SK-N-SH (cell line): ENCODE measurements at regions not wholly inside any gene's neighbourhood (a gene's known extent, or its start where the extent isn't known, plus 50 kb on each side); places are given as distances from the start of the nearest gene placed in this dataset.

Source experiments
- CTCF ChIA-PET: fragments of 300-600, 350-600 bp; formaldehyde crosslinking; extraction: SDS; loops from one replicate; lab custom pipeline; 2021; lab: Yijun Ruan, JAX
- POLR2A ChIA-PET: fragments of 350-600 bp; sonication (Branson Sonifier 250); formaldehyde crosslinking; extraction: SDS; loops from one replicate; lab custom pipeline; 2020; ENCODE audit warnings: antibody characterized with exemption, inconsistent platforms; lab: Yijun Ruan, JAX
- DNase-seq: peaks from one replicate; pipeline ENCODE4 v3.0.0; 2012
- H2AFZ ChIP-seq: fragments of 200-600 bp; sonication (generic); 2 replicates; pipeline ENCODE4 v1.8.1; 2016; ENCODE audit warnings: antibody characterized with exemption, mild to moderate bottlenecking, low read depth
- H3F3A ChIP-seq: fragments of 200-600 bp; sonication (generic); replicated peaks from 2 replicates; pipeline ENCODE3; 2016; ENCODE audit warnings: antibody characterized with exemption, mild to moderate bottlenecking; ENCODE audit not compliant: insufficient read depth
- H3K27ac ChIP-seq, 2 experiments: fragments of 200-500 bp in 1 of 2; fragments of 200-600 bp in 1 of 2; sonication (Bioruptor generic) in 1 of 2; sonication (generic), shearing (Covaris generic) in 1 of 2; 2 replicates each; pipeline versions ENCODE4 v1.5.1 to v1.6.1; 2014 to 2016; ENCODE audit warnings: low read depth in 2 of 2, inconsistent platforms in 1 of 2, low read length in 1 of 2, mild to moderate bottlenecking in 1 of 2, mixed read lengths in 1 of 2
- H3K27me3 ChIP-seq: fragments of 200-600 bp; sonication (generic), shearing (Covaris generic); 2 replicates; pipeline ENCODE4 v1.6.1; 2016; ENCODE audit warnings: mixed run types; ENCODE audit not compliant: insufficient read depth
- H3K36me3 ChIP-seq, 2 experiments: fragments of 200-500 bp in 1 of 2; fragments of 200-600 bp in 1 of 2; sonication (Bioruptor generic) in 1 of 2; sonication (generic) in 1 of 2; replicated peaks in 1 of 2; 2 replicates each; pipeline versions ENCODE3 to v1.5.1; 2014 to 2016; ENCODE audit warnings: low read length in 1 of 2, mild to moderate bottlenecking in 1 of 2; ENCODE audit not compliant: insufficient read depth in 2 of 2, control insufficient read depth in 1 of 2
- H3K4me1 ChIP-seq, 2 experiments: fragments of 200-500 bp in 1 of 2; fragments of 200-600 bp in 1 of 2; sonication (Bioruptor generic) in 1 of 2; sonication (generic), shearing (Covaris generic) in 1 of 2; 2 replicates each; pipeline versions ENCODE4 v1.5.1 to v1.6.1; 2014 to 2016; ENCODE audit warnings: low read depth in 1 of 2, low read length in 1 of 2, mixed run types in 1 of 2; ENCODE audit not compliant: insufficient read depth in 2 of 2, control insufficient read depth in 1 of 2
- H3K4me2 ChIP-seq: fragments of 200-600 bp; sonication (generic), shearing (Covaris generic); 2 replicates; pipeline ENCODE4 v1.6.1; 2017; ENCODE audit warnings: mixed run types
- H3K4me3 ChIP-seq, 2 experiments: fragments of 200-500 bp in 1 of 2; fragments of 200-600 bp in 1 of 2; sonication (Bioruptor generic) in 1 of 2; sonication (generic), shearing (Covaris generic) in 1 of 2; 2 replicates each; pipeline versions ENCODE4 v1.5.1 to v1.8.1; 2014 to 2016; ENCODE audit warnings: low read depth in 2 of 2, inconsistent platforms in 1 of 2, low read length in 1 of 2, mild to moderate bottlenecking in 1 of 2, mixed read lengths in 1 of 2, moderate library complexity in 1 of 2
- H3K79me2 ChIP-seq: fragments of 200-600 bp; sonication (generic); 2 replicates; pipeline ENCODE4 v1.8.1; 2017; ENCODE audit warnings: mild to moderate bottlenecking; ENCODE audit not compliant: insufficient read depth
- H3K9ac ChIP-seq: fragments of 200-600 bp; sonication (generic); 2 replicates; pipeline ENCODE4 v1.6.1; 2017; ENCODE audit warnings: mixed run types
- H3K9me2 ChIP-seq: fragments of 200-600 bp; sonication (generic); 2 replicates; pipeline ENCODE4 v1.6.1; 2017; ENCODE audit warnings: mixed run types
- H3K9me3 ChIP-seq: fragments of 200-600 bp; sonication (generic); 2 replicates; pipeline ENCODE4 v1.6.1; 2017; ENCODE audit warnings: mixed run types, mild to moderate bottlenecking, moderate library complexity
- H4K20me1 ChIP-seq: fragments of 200-600 bp; sonication (generic); 2 replicates; pipeline ENCODE4 v1.6.1; 2017; ENCODE audit warnings: mild to moderate bottlenecking, mixed run types; ENCODE audit not compliant: insufficient read depth
- ELF1 ChIP-seq: IDR thresholded peaks from 2 replicates; pipeline ENCODE4 v1.4.0; 2012
- EZH2phosphoT487 ChIP-seq: fragments of 200-600 bp; sonication (generic); IDR thresholded peaks from 2 replicates; pipeline ENCODE4 v1.6.1; 2017; ENCODE audit warnings: low read depth, mixed run types, mild to moderate bottlenecking, antibody characterized with exemption, moderate library complexity, borderline replicate concordance
- GATA2 ChIP-seq: sonication (generic); formaldehyde crosslinking; IDR thresholded peaks from 2 replicates; pipeline ENCODE4 v1.5.0; 2020; ENCODE audit warnings: mild to moderate bottlenecking, missing genetic modification reagents
- JUND ChIP-seq: IDR thresholded peaks from 2 replicates; pipeline ENCODE4 v1.4.0; 2012
- MEF2A ChIP-seq: IDR thresholded peaks from 2 replicates; pipeline ENCODE4 v1.4.0; 2012; ENCODE audit warnings: low read depth, borderline replicate concordance
- MXI1 ChIP-seq: IDR thresholded peaks from 2 replicates; pipeline ENCODE4 v1.6.1; 2012; ENCODE audit warnings: mild to moderate bottlenecking, low read depth, low read length, improper control_type of control experiment
- NFIC ChIP-seq: IDR thresholded peaks from 2 replicates; pipeline ENCODE4 v1.4.0; 2012; ENCODE audit warnings: borderline replicate concordance
- NRF1 ChIP-seq: IDR thresholded peaks from 2 replicates; pipeline ENCODE4 v1.6.1; 2012; ENCODE audit warnings: low read depth, mild to moderate bottlenecking, low read length
- PBX3 ChIP-seq: IDR thresholded peaks from 2 replicates; pipeline ENCODE4; 2012
- RAD21 ChIP-seq: IDR thresholded peaks from 2 replicates; pipeline ENCODE4 v1.6.1; 2012; ENCODE audit warnings: mild to moderate bottlenecking, low read length
- RFX5 ChIP-seq: IDR thresholded peaks from 2 replicates; pipeline ENCODE4 v1.6.1; 2012; ENCODE audit warnings: mild to moderate bottlenecking, improper control_type of control experiment, low read length
- RXRA ChIP-seq: IDR thresholded peaks from 2 replicates; pipeline ENCODE4 v1.4.0; 2012; ENCODE audit warnings: low read depth, mild to moderate bottlenecking, borderline replicate concordance
- SMC3 ChIP-seq: IDR thresholded peaks from 2 replicates; pipeline ENCODE4 v1.6.1; 2012; ENCODE audit warnings: low read depth, low read length, improper control_type of control experiment
- TCF12 ChIP-seq: IDR thresholded peaks from 2 replicates; pipeline ENCODE4 v1.4.0; 2012
- TEAD4 ChIP-seq: IDR thresholded peaks from 2 replicates; pipeline ENCODE4 v1.4.0; 2012; ENCODE audit warnings: mild to moderate bottlenecking, borderline replicate concordance; ENCODE audit not compliant: insufficient read depth
- WGBS: methylation state at CpG from one replicate; pipeline ENCODE4 v1.1.6; 2017; ENCODE audit warnings: low lambda C conversion rate; 5-methylcytosine and 5-hydroxymethylcytosine counted together
- TF ChIP-seq, protein P1 (sequence below): IDR thresholded peaks from 2 replicates; pipeline ENCODE4 v1.4.0; 2012; ENCODE audit warnings: low read depth
- TF ChIP-seq, protein P2 (sequence below): fragments of 150-350 bp; IDR thresholded peaks from 2 replicates; pipeline ENCODE4 v1.6.1; 2016; ENCODE audit warnings: mild to moderate bottlenecking, low read depth, low read length
- TF ChIP-seq, protein P3 (sequence below): fragments of 150-350 bp; IDR thresholded peaks from 2 replicates; pipeline ENCODE4 v1.6.1; 2017; ENCODE audit warnings: antibody characterized with exemption, low read length, low read depth, borderline replicate concordance

GRCh38 chr18:75896865-75897264 lies 469.4 kb upstream of the SMIM21 start:
- no peak overlapping the region for H3K9ac ChIP-seq
- no peaks in the 10 kb centered on the region for H3K79me2 ChIP-seq
- H3K4me2 ChIP-seq: no peak overlapping the region
- no peaks in the 10 kb centered on the region for H3K27me3 ChIP-seq
- TF ChIP-seq RFX5: no peak
- TF ChIP-seq, protein P1, sequence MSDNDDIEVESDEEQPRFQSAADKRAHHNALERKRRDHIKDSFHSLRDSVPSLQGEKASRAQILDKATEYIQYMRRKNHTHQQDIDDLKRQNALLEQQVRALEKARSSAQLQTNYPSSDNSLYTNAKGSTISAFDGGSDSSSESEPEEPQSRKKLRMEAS: no peak
- TF ChIP-seq, protein P2, sequence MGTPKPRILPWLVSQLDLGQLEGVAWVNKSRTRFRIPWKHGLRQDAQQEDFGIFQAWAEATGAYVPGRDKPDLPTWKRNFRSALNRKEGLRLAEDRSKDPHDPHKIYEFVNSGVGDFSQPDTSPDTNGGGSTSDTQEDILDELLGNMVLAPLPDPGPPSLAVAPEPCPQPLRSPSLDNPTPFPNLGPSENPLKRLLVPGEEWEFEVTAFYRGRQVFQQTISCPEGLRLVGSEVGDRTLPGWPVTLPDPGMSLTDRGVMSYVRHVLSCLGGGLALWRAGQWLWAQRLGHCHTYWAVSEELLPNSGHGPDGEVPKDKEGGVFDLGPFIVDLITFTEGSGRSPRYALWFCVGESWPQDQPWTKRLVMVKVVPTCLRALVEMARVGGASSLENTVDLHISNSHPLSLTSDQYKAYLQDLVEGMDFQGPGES: no peak
- TF ChIP-seq ELF1: no peak
- no peak for TF ChIP-seq EZH2phosphoT487
- TF ChIP-seq PBX3: no peak
- peak; percentile 29; the same call in 1 of the 2 replicates for TF ChIP-seq SMC3
- TF ChIP-seq, protein P3, sequence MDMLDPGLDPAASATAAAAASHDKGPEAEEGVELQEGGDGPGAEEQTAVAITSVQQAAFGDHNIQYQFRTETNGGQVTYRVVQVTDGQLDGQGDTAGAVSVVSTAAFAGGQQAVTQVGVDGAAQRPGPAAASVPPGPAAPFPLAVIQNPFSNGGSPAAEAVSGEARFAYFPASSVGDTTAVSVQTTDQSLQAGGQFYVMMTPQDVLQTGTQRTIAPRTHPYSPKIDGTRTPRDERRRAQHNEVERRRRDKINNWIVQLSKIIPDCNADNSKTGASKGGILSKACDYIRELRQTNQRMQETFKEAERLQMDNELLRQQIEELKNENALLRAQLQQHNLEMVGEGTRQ: no peak
- TF ChIP-seq TCF12: no peak
- TF ChIP-seq RAD21: peak; percentile 66
- no peak for TF ChIP-seq NFIC
- TF ChIP-seq RXRA: no peak
- TF ChIP-seq MXI1: no peak
- no peak for TF ChIP-seq TEAD4
- H3K4me1 ChIP-seq: peaks cover 0 to 5% of the 10 kb centered on the region in 2 experiments; a peak in 1 of 4 replicates
- H3K36me3 ChIP-seq: no peaks in the 10 kb centered on the region
- H3K9me3 ChIP-seq: no peaks in the 10 kb centered on the region
- 5% methylated on average over 5 of the region's 5 CpGs for WGBS
- no peak overlapping the region for H2AFZ ChIP-seq
- no peaks in the 10 kb centered on the region for H4K20me1 ChIP-seq
- no peaks in the 10 kb centered on the region for H3F3A ChIP-seq
- peak; percentile 64 for DNase-seq
- POLR2A ChIA-PET: no interaction called here
- no peak overlapping the region for H3K27ac ChIP-seq
- H3K9me2 ChIP-seq: no peaks in the 10 kb centered on the region
- H3K4me3 ChIP-seq: no peak overlapping the region
- CTCF ChIA-PET: interaction anchor here (0.7 to 1.7 kb wide), 10 partner anchors 9 to 1246 kb away, joined by 3 to 10 read pairs (median 4); no protein-coding TSS in a partner anchor

GRCh38 chr18:75895135-75895534 lies 467.6 kb upstream of the SMIM21 start:
- Histone ChIP-seq H3K9me2 (no peaks in the 10 kb centered on the region), H3K9ac (no peak overlapping the region), H3K9me3 (no peaks in the 10 kb centered on the region), H2AFZ (no peak overlapping the region), H3K36me3 (no peaks in the 10 kb centered on the region), H3F3A (no peaks in the 10 kb centered on the region), H3K4me1 (peaks cover 0 to 5% of the 10 kb centered on the region in 2 experiments; a peak in 1 of 4 replicates), H3K27ac (no peak overlapping the region), H3K4me3 (no peak overlapping the region), H3K4me2 (no peak overlapping the region), H3K79me2 (no peaks in the 10 kb centered on the region), H4K20me1 (no peaks in the 10 kb centered on the region), H3K27me3 (no peaks in the 10 kb centered on the region)
- DNase-seq: no peak
- POLR2A ChIA-PET: no interaction called here
- CTCF ChIA-PET: no interaction called here
- 61% methylated on average over 4 of the region's 4 CpGs for WGBS
- no peak for TF ChIP-seq GATA2 (CRISPR knock-in tag)
- TF ChIP-seq SMC3: no peak
- no peak for TF ChIP-seq RXRA
- no peak for TF ChIP-seq MEF2A
- no peak for TF ChIP-seq JUND
- no peak for TF ChIP-seq NRF1
